ENCODE measurements at regions not wholly inside any gene's neighbourhood (a gene's known extent, or its start where the extent isn't known, plus 50 kb on each side); places are given as distances from the start of the nearest gene placed in this dataset.

GRCh38 chr1:157277281-157277680 is 139.1 kb upstream of the ETV3 start:
- no peak for DNase-seq (ENCODE audit: low spot score in 2 of 2, unreplicated experiment in 2 of 2)
- TF ChIP-seq, protein P1, sequence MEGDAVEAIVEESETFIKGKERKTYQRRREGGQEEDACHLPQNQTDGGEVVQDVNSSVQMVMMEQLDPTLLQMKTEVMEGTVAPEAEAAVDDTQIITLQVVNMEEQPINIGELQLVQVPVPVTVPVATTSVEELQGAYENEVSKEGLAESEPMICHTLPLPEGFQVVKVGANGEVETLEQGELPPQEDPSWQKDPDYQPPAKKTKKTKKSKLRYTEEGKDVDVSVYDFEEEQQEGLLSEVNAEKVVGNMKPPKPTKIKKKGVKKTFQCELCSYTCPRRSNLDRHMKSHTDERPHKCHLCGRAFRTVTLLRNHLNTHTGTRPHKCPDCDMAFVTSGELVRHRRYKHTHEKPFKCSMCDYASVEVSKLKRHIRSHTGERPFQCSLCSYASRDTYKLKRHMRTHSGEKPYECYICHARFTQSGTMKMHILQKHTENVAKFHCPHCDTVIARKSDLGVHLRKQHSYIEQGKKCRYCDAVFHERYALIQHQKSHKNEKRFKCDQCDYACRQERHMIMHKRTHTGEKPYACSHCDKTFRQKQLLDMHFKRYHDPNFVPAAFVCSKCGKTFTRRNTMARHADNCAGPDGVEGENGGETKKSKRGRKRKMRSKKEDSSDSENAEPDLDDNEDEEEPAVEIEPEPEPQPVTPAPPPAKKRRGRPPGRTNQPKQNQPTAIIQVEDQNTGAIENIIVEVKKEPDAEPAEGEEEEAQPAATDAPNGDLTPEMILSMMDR (IDR thresholded peaks at IDR 0.05; ENCODE audit: unreplicated experiment), result no peak
- H3K27me3 Mint-ChIP-seq (ENCODE audit: low read depth), result no peaks in the 10 kb centered on the region
- no peak overlapping the region for H3K27ac Mint-ChIP-seq
- no peaks in the 10 kb centered on the region for H3K36me3 Mint-ChIP-seq
- H3K4me1 Mint-ChIP-seq, result no peaks in the 10 kb centered on the region
- H3K9me3 Mint-ChIP-seq, result no peaks in the 10 kb centered on the region
- H3K4me3 Mint-ChIP-seq, result no peak overlapping the region

DNA sequence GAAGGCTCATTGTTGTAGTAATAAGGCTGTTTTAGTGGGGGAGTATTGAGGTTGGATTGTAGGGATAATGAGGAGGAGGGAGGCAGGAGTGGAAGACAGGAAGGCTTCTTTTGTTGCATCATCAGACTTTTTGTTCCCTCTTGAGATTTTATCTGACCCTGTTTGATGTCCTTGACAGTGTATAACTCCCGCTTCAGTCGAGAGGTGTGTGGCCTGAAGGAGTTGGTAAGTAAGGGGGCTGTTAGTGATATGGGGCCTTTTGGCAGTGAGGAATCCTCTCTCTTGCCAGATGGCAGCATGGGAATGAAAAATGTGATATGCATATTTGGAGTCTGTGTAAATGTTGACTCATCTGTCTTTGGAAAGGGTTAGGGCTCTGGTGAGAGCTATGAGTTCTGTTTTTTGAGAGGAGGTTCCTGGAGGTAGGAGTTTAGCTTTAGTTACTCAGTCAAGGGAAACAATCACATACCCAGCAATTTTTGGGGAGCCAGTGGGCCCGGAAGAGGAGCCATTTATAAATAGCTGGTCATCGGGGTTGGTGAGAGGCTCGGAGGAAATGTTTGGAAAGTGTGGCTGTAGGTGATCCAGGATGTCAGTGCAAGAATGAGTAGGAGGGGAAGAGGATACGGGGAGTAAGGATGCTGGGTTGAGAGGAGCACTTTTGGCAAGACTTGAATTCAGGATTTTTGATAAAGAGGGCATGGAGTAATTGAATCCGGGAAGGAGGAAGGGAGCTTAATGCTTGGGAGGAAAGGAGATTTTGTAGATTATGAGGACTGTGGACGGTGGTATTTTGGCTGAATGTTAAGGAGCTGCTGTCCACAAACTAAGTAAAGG is 136.7 kb upstream of the ETV3 start:
- Mint-ChIP-seq H3K9me3 (no peaks in the 10 kb centered on the region), H3K27ac (no peak overlapping the region), H3K36me3 (no peaks in the 10 kb centered on the region), H3K4me1 (no peaks in the 10 kb centered on the region), H3K4me3 (no peak overlapping the region), H3K27me3 (ENCODE audit: low read depth) (no peaks in the 10 kb centered on the region)
- TF ChIP-seq, protein P1 (IDR thresholded peaks at IDR 0.05; ENCODE audit: unreplicated experiment), result no peak
- DNase-seq (ENCODE audit: low spot score in 2 of 2, unreplicated experiment in 2 of 2), result no peak

DNA sequence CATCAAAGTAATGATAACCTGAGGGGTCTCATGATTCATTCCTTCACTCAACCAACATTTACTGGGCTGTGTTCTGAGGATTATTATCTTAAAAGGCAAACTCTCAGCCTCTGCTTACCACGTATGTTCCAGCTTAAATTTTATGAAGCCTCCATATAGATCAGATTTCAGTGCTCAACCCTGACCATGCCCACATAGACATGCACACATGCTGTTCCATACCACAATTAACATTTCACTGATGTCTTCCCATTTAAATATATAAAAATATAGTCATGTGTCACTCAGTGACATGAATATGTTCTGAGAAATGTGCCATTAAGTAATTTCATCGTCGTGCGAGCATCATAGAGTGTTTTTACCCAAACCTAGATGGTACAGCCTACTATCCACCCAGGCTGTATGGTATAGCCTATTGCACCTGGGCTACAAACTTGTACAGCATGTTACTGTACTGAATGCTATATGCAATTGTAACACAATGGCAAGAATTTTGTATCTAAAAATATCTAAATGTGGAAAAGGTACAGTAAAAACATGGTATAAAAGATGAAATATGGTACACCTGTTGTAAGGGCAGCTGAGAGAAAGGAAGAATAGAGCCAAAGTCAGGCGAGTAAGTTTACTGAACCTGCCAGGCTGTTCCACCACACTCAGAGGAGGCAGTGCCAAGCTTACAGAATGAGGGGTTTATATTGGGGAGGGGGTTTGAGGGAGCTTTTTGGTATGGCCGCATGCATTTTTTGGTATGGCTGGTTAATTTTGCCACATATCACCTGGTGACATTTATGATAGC is 134.7 kb upstream of the ETV3 start:
- Mint-ChIP-seq H3K27me3 (ENCODE audit: low read depth) (no peaks in the 10 kb centered on the region), H3K9me3 (no peaks in the 10 kb centered on the region), H3K4me3 (no peak overlapping the region), H3K4me1 (no peaks in the 10 kb centered on the region), H3K27ac (no peak overlapping the region), H3K36me3 (no peaks in the 10 kb centered on the region)
- DNase-seq (ENCODE audit: low spot score in 2 of 2, unreplicated experiment in 2 of 2), result no peak
- TF ChIP-seq, protein P1 (IDR thresholded peaks at IDR 0.05; ENCODE audit: unreplicated experiment), result no peak

- no peaks in the 10 kb centered on the region for H3K9me3 Mint-ChIP-seq
Measured at GRCh38 chr1:157272264-157272663, 134.1 kb upstream of the ETV3 start.

GRCh38 chr1:157270705-157271274 is 132.6 kb upstream of the ETV3 start:
- Mint-ChIP-seq H3K27me3 (ENCODE audit: low read depth) (no peaks in the 10 kb centered on the region), H3K9me3 (no peaks in the 10 kb centered on the region), H3K4me1 (no peaks in the 10 kb centered on the region), H3K4me3 (no peak overlapping the region), H3K27ac (no peak overlapping the region), H3K36me3 (no peaks in the 10 kb centered on the region)
- TF ChIP-seq, protein P1 (IDR thresholded peaks at IDR 0.05; ENCODE audit: unreplicated experiment), result no peak
- DNase-seq (ENCODE audit: low spot score in 2 of 2, unreplicated experiment in 2 of 2), result no peak

More at GRCh38 chr1:157272264-157272663, 134.1 kb upstream of the ETV3 start:
- no peaks in the 10 kb centered on the region for H3K4me1 Mint-ChIP-seq
- no peak overlapping the region for H3K4me3 Mint-ChIP-seq
- no peak overlapping the region for H3K27ac Mint-ChIP-seq
- H3K36me3 Mint-ChIP-seq, result no peaks in the 10 kb centered on the region
- no peak for DNase-seq (ENCODE audit: low spot score in 2 of 2, unreplicated experiment in 2 of 2)
- TF ChIP-seq, protein P1 (IDR thresholded peaks at IDR 0.05; ENCODE audit: unreplicated experiment), result no peak
- no peaks in the 10 kb centered on the region for H3K27me3 Mint-ChIP-seq (ENCODE audit: low read depth)
